Endothelial cell of umbilical vein (primary cell): ENCODE measurements at regions not wholly inside any gene's neighbourhood (a gene's known extent, or its start where the extent isn't known, plus 50 kb on each side); places are given as distances from the start of the nearest gene placed in this dataset.

Experiments
- BruUV-seq: library from RNA; stranded (reverse); fragments of 400-500 nt; replicated peaks from 2 replicates; lab custom pipeline; 2021; lab: Mats Ljungman, UMichigan
- CTCF ChIA-PET: fragments of 300-600, 350-600 bp; sonication (Branson Sonifier 250); formaldehyde crosslinking; loops from one replicate; lab custom pipeline; 2021; ENCODE audit warnings: antibody characterized with exemption, inconsistent platforms; lab: Charles Lee
- POLR2A ChIA-PET: fragments of 300-600, 350-600 bp; sonication (Branson Sonifier 250); formaldehyde crosslinking; loops from one replicate; lab custom pipeline; 2021; ENCODE audit warnings: antibody characterized with exemption, inconsistent platforms; lab: Charles Lee
- DNase-seq: peaks from one replicate; pipeline ENCODE4 v3.0.0-alpha.2; 2011; ENCODE audit warnings: low read depth, low spot score
- FAIRE-seq: peaks from 2 replicates; lab custom pipeline; 2011; peaks lifted over from hg19 to GRCh38; lab: Jason Lieb, UNC
- H2AFZ ChIP-seq: 2 replicates; pipeline ENCODE4 v1.6.0; 2012; ENCODE audit warnings: low read depth, low read length, control low read depth, inconsistent platforms
- H3K27ac ChIP-seq: 2 replicates; pipeline ENCODE4 v1.5.1; 2011; ENCODE audit warnings: low read depth, mild to moderate bottlenecking, control low read depth, low read length, moderate library complexity; ENCODE audit not compliant: insufficient read depth
- H3K27me3 ChIP-seq, 2 experiments: 2 replicates each; pipeline versions ENCODE4 v1.6.0 to v1.6.1; 2011; ENCODE audit warnings: low read length in 2 of 2, mixed read lengths in 1 of 2; ENCODE audit not compliant: control insufficient read depth in 2 of 2, insufficient read depth in 2 of 2
- H3K36me3 ChIP-seq, 2 experiments: 2 replicates in 1 of 2; 3 replicates in 1 of 2; pipeline ENCODE4 v1.5.1; 2011; ENCODE audit warnings: low read length in 2 of 2, mild to moderate bottlenecking in 1 of 2, moderate library complexity in 1 of 2; ENCODE audit not compliant: control insufficient read depth in 2 of 2, insufficient read depth in 2 of 2; ENCODE audit errors: extremely low read depth in 1 of 2
- H3K4me1 ChIP-seq: 3 replicates; pipeline ENCODE4 v1.5.1; 2011; ENCODE audit warnings: mild to moderate bottlenecking, low read length; ENCODE audit not compliant: control insufficient read depth, insufficient read depth; ENCODE audit errors: extremely low read depth
- H3K4me2 ChIP-seq: 2 replicates; pipeline ENCODE4 v1.6.1; 2011; ENCODE audit warnings: low read length, control low read depth, mixed read lengths; ENCODE audit not compliant: insufficient read depth
- H3K4me3 ChIP-seq, 3 experiments: fragments of 200-600 bp in 1 of 3; sonication (generic), shearing (Covaris generic) in 1 of 3; replicated peaks in 1 of 3; 2 replicates each; pipeline ENCODE4 v1.5.1; 2011 to 2016; ENCODE audit warnings: control low read depth in 3 of 3, low read length in 3 of 3, mild to moderate bottlenecking in 2 of 3, inconsistent platforms in 1 of 3, low read depth in 1 of 3, moderate library complexity in 1 of 3; ENCODE audit not compliant: insufficient read depth in 1 of 3
- H3K79me2 ChIP-seq: 2 replicates; pipeline ENCODE4 v1.6.0; 2012; ENCODE audit warnings: low read length, inconsistent platforms; ENCODE audit not compliant: control insufficient read depth, insufficient read depth
- H3K9ac ChIP-seq: replicated peaks from 2 replicates; pipeline ENCODE3; 2011; ENCODE audit warnings: low read length, control low read depth; ENCODE audit not compliant: insufficient read depth; ENCODE audit errors: extremely low read depth
- H3K9me1 ChIP-seq: replicated peaks from 3 replicates; pipeline ENCODE4 v1.6.0; 2011; ENCODE audit warnings: mild to moderate bottlenecking, low read length; ENCODE audit not compliant: control insufficient read depth, insufficient read depth; ENCODE audit errors: extremely low read depth
- H3K9me3 ChIP-seq: replicated peaks from 2 replicates; pipeline ENCODE4 v1.5.1; 2012; ENCODE audit warnings: low read length, inconsistent platforms; ENCODE audit not compliant: control insufficient read depth, insufficient read depth
- H4K20me1 ChIP-seq: replicated peaks from 2 replicates; pipeline ENCODE3; 2011; ENCODE audit warnings: mild to moderate bottlenecking, low read length; ENCODE audit not compliant: control insufficient read depth, insufficient read depth; ENCODE audit errors: extremely low read depth
- EZH2 ChIP-seq: IDR thresholded peaks from 2 replicates; pipeline ENCODE4 v1.6.1; 2012; ENCODE audit warnings: borderline replicate concordance, low read depth, mild to moderate bottlenecking, moderate library complexity, low read length, inconsistent platforms; ENCODE audit not compliant: severe bottlenecking
- FOS ChIP-seq: IDR thresholded peaks from 2 replicates; pipeline ENCODE4 v1.6.1; 2011; ENCODE audit warnings: mild to moderate bottlenecking, low read length, moderate library complexity, borderline replicate concordance; ENCODE audit not compliant: insufficient read depth
- GATA2 ChIP-seq: IDR thresholded peaks from 2 replicates; pipeline ENCODE4 v1.7.0; 2011; ENCODE audit warnings: low read depth, mild to moderate bottlenecking, moderate library complexity, mixed read lengths, low read length; ENCODE audit not compliant: insufficient read length, insufficient read depth
- JUN ChIP-seq: IDR thresholded peaks from 2 replicates; pipeline ENCODE4 v1.6.1; 2011; ENCODE audit warnings: borderline replicate concordance, low read depth; ENCODE audit not compliant: insufficient read length, insufficient read depth
- MYC ChIP-seq: IDR thresholded peaks from one replicate; pipeline ENCODE4 v1.6.1; 2011; ENCODE audit warnings: mild to moderate bottlenecking, low read depth, low read length
- POLR2A ChIP-seq: IDR thresholded peaks from 2 replicates; pipeline ENCODE4 v1.6.1; 2012; ENCODE audit warnings: low read depth, mild to moderate bottlenecking, control low read depth, low read length
- dilution Hi-C: fragments of 300-500 bp; cut with MboI; formaldehyde crosslinking; loops from one replicate; pipeline ENCODE4 v1.15.0; 2019; ENCODE audit warnings: low sequenced_read_pairs; ENCODE audit not compliant: extremely low pct_ligation_motif_present
- intact Hi-C: fragments of 100-400 bp; cut with micrococcal nuclease; formaldehyde crosslinking; loops from one replicate; pipeline ENCODE4 v1.10.0; 2022
- TF ChIP-seq, protein P1 (sequence below): IDR thresholded peaks from 2 replicates; pipeline ENCODE4 v1.6.1; 2011; ENCODE audit not compliant: insufficient read depth, insufficient read length
- TF ChIP-seq, protein P2 (sequence below), 2 donors: IDR thresholded peaks; 1 replicate in 1 of 2; 2 replicates in 1 of 2; pipeline ENCODE4 v1.5.1; 2011; ENCODE audit warnings: low read length in 2 of 2, mild to moderate bottlenecking in 2 of 2, moderate library complexity in 2 of 2, control low read depth in 1 of 2, inconsistent platforms in 1 of 2, low read depth in 1 of 2; ENCODE audit not compliant: insufficient read depth in 1 of 2; ENCODE audit errors: extremely low read depth in 1 of 2

DNA sequence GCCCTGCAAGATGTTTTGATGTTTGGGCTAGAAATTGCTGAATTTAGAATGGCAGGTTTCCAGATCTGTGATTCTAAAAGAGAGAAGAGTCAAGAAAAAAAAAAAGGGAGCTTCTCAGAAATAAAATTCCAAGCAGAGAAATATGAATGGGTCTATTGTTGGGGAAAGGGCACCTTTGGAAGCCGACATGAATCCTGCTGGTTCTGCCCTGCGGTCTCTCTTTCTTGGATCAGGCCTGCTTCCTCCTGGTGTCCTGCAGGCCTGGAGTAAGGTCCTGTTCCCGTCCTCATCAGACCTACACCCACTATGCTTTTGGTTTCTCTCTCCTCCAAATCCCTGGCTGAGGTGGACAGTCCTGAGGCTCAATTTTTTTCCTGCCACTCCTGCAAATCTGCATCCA is 109.8 kb upstream of the TRIM2 start:
- dilution Hi-C loops: no loop called here
- Histone ChIP-seq H3K9me3 (no peaks in the 10 kb centered on the region), H3K4me1 (no peaks in the 10 kb centered on the region), H3K9me1 (no peaks in the 10 kb centered on the region), H3K36me3 (no peaks in the 10 kb centered on the region), H3K27me3 (peaks cover 3 to 6% of the 10 kb centered on the region in 2 experiments), H3K4me3 (no peak overlapping the region), H4K20me1 (no peaks in the 10 kb centered on the region), H3K79me2 (no peaks in the 10 kb centered on the region), H3K4me2 (no peak overlapping the region), H3K9ac (no peak overlapping the region), H2AFZ (no peak overlapping the region), H3K27ac (no peak overlapping the region)
- ChIA-PET POLR2A (no interaction called here), CTCF (interaction anchor here (0.7 to 3.3 kb wide), 2 partner anchors 9 to 11 kb away, joined by 3 to 11 read pairs; no protein-coding TSS in a partner anchor)
- FAIRE-seq (no peak), DNase-seq (no peak)
- TF ChIP-seq, protein P1, sequence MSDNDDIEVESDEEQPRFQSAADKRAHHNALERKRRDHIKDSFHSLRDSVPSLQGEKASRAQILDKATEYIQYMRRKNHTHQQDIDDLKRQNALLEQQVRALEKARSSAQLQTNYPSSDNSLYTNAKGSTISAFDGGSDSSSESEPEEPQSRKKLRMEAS: no peak
- TF ChIP-seq, protein P2, sequence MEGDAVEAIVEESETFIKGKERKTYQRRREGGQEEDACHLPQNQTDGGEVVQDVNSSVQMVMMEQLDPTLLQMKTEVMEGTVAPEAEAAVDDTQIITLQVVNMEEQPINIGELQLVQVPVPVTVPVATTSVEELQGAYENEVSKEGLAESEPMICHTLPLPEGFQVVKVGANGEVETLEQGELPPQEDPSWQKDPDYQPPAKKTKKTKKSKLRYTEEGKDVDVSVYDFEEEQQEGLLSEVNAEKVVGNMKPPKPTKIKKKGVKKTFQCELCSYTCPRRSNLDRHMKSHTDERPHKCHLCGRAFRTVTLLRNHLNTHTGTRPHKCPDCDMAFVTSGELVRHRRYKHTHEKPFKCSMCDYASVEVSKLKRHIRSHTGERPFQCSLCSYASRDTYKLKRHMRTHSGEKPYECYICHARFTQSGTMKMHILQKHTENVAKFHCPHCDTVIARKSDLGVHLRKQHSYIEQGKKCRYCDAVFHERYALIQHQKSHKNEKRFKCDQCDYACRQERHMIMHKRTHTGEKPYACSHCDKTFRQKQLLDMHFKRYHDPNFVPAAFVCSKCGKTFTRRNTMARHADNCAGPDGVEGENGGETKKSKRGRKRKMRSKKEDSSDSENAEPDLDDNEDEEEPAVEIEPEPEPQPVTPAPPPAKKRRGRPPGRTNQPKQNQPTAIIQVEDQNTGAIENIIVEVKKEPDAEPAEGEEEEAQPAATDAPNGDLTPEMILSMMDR (IDR thresholded peaks at IDR 0.05; ENCODE audit: extremely low read depth in 1 of 2, insufficient read depth in 1 of 2, low read depth in 1 of 2, low read length in 2 of 2): no peak
- no peak for TF ChIP-seq FOS
- TF ChIP-seq POLR2A: no peak
- intact Hi-C loops: no loop called here
- BruUV-seq: no TSS peak

DNA sequence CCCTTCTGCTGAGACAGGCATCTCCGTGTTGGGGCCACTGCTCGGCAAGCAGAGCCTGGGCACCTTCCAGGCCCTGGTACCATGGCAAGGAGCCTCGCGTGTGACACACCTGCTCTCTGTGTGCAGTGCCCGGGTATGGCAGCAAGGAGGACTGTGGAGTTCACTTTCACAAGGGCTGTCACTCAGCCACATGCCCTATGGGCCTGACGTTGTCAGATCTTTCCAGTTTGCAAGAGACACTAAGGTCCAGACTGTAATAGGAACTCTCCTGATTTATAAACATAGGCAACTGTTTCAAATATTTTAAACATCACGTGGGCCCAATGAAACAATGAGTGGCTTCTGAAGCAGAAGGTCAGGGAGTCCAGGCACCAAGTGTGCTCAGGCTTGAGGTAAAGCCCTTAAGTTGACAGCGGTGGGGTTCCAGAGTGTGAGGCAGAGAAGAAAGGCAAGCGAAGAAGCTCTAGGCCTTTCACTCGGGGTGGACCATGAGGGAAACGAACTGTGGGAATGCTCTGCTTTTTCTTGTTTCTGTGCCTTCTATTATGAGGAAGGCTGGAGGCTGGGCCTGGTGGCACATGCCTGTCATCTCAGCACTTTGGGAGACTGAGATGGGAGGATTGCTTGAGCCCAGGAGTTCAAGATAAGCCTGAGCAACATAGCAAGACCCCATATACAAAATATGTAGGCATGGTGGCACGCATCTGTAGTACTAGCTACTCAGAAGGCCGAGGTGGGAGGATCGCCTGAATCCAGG is 108.6 kb upstream of the TRIM2 start:
- Histone ChIP-seq H3K27me3 (peaks cover 0 to 4% of the 10 kb centered on the region in 2 experiments), H3K27ac (no peak overlapping the region), H2AFZ (no peak overlapping the region), H3K9me3 (no peaks in the 10 kb centered on the region), H3K9ac (no peak overlapping the region), H4K20me1 (no peaks in the 10 kb centered on the region), H3K36me3 (no peaks in the 10 kb centered on the region), H3K4me2 (no peak overlapping the region), H3K9me1 (no peaks in the 10 kb centered on the region), H3K4me3 (no peak overlapping the region), H3K79me2 (no peaks in the 10 kb centered on the region), H3K4me1 (no peaks in the 10 kb centered on the region)
- ChIA-PET CTCF (interaction anchor here (0.8 to 2.1 kb wide), 5 partner anchors 10 to 249 kb away, joined by 3 to 7 read pairs (median 5); no protein-coding TSS in a partner anchor), POLR2A (no interaction called here)
- FAIRE-seq (no peak), DNase-seq (no peak)
- TF ChIP-seq, protein P2 (IDR thresholded peaks at IDR 0.05; ENCODE audit: extremely low read depth in 1 of 2, insufficient read depth in 1 of 2, low read depth in 1 of 2, low read length in 2 of 2): no peak
- TF ChIP-seq, protein P1: no peak
- TF ChIP-seq FOS (no peak), POLR2A (no peak), JUN (no peak), GATA2 (no peak), MYC (no peak), EZH2 (no peak)
- intact Hi-C loops (no loop called here), dilution Hi-C loops (no loop called here)
- no TSS peak for BruUV-seq
